GM19372 (cell line): ENCODE measurements at regions not wholly inside any gene's neighbourhood (a gene's known extent, or its start where the extent isn't known, plus 50 kb on each side); places are given as distances from the start of the nearest gene placed in this dataset.
"Not testable (repeated sequence)": the region's sequence is repeated elsewhere in the genome, so short reads cannot be mapped to it uniquely, and the experiment has no call there.

Experiments
- ATAC-seq: cut with Tn5 transposase; IDR thresholded peaks from one replicate; pipeline ENCODE4 v1.9.1; 2021; ENCODE audit warnings: mild to moderate bottlenecking, low read depth, moderate library complexity; ENCODE audit not compliant: unreplicated experiment

DNA sequence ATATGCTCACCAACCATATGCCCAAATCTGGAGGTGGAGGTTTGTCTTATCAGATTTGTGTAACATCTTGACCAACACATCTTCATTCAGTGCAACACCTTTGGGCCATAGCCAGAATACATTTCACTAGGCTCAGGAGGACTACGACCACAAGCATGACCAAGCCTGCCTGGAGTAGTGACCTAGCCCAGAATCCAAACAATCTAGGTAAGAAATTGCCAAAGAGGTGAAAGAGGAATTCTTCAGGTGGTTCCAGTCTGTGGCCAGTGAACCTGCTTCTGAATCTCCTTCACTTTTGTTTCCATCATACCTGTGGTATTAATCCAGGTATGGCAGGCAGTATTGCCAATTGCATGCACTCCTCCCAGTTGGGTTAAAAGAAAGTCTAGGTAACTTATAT, 112.8 kb upstream of the RAB18 start:
- ATAC-seq: no peak

DNA sequence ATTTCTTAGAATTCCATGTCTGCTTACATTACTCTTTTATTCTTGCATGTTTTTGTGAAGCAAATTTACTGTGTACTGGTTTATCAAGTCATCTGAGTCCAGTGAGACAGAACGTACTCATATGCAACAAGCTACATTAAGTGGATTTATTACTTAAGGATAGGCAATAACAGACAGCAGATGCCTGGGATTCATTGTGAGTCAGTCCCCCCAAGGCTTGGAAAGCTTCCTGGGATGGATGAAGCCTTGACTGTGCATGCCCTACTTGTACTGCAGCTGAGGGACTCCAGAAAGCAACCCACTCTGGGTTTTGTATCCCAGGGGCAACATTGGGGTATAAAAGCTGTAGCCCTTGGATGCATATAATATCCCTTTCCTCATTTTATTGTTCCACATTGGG, 113.4 kb upstream of the RAB18 start:
- no peak for ATAC-seq

DNA sequence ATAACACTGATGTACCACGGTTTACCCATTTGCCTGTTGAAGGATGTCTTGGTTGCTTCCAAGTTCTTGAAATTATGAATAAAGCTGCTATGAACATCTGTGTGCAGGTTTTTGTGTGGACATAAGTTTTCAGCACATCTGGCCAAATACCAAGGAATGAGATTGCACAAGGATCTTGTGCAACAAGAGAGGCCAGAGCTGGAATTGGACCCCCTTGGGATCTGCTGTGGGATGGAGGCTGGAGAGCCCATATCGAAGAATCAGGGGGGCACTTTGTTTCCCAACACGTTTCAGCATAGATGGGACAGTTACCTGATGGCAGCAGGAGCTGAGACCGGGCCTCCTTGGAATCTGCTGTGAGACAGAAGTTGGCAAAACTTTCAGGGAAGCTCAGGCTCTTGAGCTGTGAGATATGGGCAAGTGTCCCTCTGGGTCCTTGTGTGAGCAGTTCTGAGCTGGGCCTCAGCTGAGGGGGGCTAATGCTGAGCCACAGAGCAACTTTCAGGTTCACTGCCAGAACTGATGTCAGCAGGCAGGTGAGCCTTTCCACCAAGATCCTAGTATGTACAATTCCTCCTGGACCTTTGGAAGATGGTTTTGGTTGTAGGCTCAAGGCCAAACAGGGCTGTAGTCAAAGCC, 115.2 kb upstream of the RAB18 start:
- ATAC-seq: no peak

- ATAC-seq: no peak
Observed at GRCh38 chr10:27383595-27384542, 120.2 kb upstream of the RAB18 start.

GRCh38 chr10:27382176-27382575, 121.9 kb upstream of the RAB18 start:
- no peak for ATAC-seq

DNA sequence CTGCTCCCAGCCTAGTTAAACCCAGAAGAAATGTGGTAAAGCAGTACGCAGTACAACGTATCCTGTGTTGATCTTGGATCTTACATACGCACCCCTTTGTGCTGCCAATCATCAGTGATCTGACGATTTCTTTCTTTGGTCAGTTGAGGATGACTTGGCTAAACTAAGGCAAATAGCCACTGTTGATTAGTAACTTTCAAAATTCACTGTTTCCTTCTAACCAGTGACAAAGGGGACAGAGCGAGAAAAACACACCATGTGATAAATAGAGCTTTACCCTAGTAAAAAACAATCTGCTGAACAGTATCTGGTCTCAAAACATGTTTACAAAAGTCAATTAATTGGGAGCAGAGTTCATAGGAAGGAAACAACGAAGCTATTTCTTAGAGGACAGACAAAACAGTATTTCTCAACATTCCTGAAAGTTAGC, 123.2 kb upstream of the RAB18 start:
- no peak for ATAC-seq

GRCh38 chr10:27379041-27379440, 125.1 kb upstream of the RAB18 start:
- not testable (repeated sequence) for ATAC-seq

DNA sequence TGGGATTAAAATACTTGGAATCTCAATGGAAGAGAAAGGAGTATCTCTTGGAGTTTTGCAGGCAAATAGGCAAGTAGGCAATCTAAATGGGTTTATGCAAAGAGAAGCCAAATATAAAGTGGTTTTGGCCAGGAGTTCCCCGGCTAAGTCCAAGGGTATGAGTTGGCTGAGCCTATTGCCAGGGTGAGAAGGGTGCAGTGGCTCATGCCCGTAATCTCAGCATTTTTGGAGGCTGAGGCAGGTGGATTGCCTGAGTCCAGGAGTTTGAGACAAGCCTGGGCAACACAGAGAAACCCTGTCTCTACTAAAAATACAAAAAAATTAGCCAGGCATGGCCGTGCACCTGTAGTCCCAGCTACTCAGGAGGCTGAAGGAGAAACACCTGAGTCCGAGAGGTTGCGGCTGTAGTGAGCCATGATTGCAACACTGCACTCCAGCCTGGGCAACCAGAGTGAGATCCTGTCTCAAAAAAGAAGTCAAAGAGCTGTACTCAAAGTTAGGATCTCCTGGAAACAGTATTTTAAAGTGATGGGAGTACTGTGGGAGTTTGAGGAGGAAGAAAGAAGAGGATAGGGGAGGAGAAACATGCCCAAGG, 130.4 kb upstream of the RAB18 start:
- ATAC-seq: no peak

DNA sequence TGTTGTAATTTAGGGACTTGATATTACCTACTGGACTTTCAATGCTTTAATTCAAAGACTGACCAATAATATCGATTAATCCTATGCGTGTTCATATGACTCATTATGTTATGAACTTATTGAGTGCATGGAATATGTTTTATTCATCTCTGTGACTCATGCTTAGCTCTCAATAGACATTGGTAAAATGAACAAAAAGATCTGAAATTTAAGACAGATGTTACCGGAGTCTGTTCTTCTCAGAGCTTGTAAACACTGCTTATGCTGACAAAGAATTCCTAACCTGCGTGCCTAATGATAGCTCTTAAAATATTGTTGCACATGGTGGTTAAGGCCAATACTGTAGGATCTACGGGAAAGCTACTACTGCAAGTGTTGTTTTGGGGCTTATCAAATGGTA, 131.5 kb upstream of the ACBD5 start:
- no peak for ATAC-seq

DNA sequence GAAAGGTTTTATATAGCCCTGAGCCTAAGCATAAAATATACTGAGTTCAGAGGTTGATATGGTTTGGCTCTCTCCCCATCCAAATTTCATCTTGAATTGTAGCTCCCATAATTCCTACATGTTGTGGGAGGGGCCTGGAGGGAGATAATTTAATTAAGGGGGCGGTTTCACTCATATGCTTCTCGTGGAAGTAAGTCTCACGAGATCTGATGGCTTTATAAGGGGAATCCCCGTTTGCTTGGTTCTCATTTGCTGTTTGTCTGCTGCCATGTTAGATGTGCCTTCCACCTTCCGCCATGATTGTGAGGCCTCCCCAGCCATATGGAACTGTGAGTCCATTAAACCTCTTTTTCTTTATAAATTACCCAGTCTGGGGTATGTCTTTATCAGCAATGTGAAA, 130.8 kb upstream of the ACBD5 start:
- not testable (repeated sequence) for ATAC-seq

DNA sequence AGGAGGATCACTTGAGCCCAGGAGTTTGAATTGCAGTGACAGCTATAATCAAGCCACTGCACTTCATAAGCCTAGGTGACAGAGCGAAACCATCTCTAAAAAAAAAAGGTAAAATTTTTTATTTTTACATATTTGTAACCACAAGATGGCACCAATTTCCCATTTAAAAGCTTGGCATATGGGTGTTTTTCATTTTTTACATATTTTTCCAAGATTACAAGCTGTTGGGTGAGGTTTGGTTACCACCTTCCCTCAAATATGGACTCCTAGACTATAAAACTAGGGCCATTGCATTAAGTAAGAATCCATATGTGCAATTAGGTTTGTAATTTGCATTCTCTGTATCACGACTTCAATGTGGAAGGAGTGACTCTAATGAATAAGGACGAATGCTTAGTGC, 129.3 kb upstream of the ACBD5 start:
- no peak for ATAC-seq

GRCh38 chr10:27368706-27369105, 128.1 kb upstream of the ACBD5 start:
- no peak for ATAC-seq

GRCh38 chr10:27366769-27367168, 126.2 kb upstream of the ACBD5 start:
- no peak for ATAC-seq

- no peak for ATAC-seq
Observed at GRCh38 chr10:27364028-27364427, 123.4 kb upstream of the ACBD5 start.

- peak; percentile 95 for ATAC-seq
Observed at GRCh38 chr10:27360581-27361172, 120.1 kb upstream of the ACBD5 start.

- no peak for ATAC-seq
Observed at GRCh38 chr10:27359792-27360355, 119.3 kb upstream of the ACBD5 start.

DNA sequence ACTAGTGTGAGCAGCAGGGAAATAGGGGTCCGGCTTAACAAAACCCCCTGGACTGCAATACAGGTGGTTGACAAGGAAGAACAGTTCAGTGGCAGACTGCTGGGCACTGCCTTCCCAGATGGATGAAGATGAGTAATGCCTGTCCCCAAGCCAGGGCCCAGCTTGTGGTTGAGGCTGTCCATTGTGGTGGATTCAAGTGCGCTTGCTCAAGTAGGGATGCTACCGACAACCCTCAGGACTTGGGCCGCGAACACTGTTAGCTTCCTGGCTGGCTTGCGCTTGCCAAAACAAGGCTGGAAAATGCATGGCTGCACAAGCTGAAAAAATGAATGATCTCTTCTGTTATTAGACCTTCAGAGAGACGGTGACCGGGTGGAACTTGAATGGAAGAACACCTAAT, 116.1 kb upstream of the ACBD5 start:
- no peak for ATAC-seq

DNA sequence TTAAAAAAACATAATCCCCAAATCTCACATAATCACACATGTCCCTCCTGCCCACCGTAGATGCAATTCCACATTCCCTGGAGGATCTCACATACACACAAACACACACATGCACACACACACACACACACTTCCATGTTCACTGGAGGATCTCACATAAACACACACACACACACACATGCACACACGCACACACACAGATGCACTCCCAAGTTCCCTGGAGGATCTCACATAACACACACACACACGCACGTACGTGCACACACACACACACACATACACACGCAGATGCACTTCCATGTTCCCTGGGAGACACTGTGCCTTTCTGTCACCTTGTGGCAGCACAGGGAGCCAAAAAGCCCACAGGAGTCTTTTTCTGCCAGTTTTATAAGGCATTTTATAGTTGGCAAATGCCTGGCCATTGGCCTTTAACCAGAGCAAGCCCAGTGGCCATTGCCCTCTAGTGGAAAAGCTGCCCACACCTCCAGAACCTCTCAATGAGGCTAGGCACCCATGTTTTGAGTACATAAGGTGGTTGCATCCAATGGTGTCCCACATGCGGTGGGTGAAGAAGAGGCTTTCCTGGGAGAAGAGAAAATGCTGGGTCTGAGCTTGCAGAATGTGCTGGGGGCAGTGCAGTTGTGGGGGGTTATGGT, 115.4 kb upstream of the ACBD5 start:
- ATAC-seq: no peak

- ATAC-seq: peak; percentile 96
Observed at GRCh38 chr10:27354643-27355270, 114.2 kb upstream of the ACBD5 start.

GRCh38 chr10:27354100-27354499, 113.5 kb upstream of the ACBD5 start:
- ATAC-seq: peak; percentile 23
